Esophagus muscularis mucosa (tissue), 3 donors: ENCODE measurements at regions not wholly inside any gene's neighbourhood (a gene's known extent, or its start where the extent isn't known, plus 50 kb on each side); places are given as distances from the start of the nearest gene placed in this dataset.

Experiments
- EP300 ChIP-seq: sonication (generic); formaldehyde crosslinking; IDR thresholded peaks from one replicate; pipeline ENCODE4 v1.6.1; 2017; ENCODE audit warnings: antibody characterized with exemption
- TF ChIP-seq, protein P1 (sequence below), 3 experiments: fragments of 200-600 bp in 2 of 3; fragments of 450-650 bp in 1 of 3; sonication (generic) in 2 of 3; IDR thresholded peaks; one replicate each; pipeline ENCODE4 v1.5.1; 2017 to 2019; ENCODE audit warnings: antibody characterized with exemption in 3 of 3, mild to moderate bottlenecking in 2 of 3, moderate library complexity in 1 of 3

DNA sequence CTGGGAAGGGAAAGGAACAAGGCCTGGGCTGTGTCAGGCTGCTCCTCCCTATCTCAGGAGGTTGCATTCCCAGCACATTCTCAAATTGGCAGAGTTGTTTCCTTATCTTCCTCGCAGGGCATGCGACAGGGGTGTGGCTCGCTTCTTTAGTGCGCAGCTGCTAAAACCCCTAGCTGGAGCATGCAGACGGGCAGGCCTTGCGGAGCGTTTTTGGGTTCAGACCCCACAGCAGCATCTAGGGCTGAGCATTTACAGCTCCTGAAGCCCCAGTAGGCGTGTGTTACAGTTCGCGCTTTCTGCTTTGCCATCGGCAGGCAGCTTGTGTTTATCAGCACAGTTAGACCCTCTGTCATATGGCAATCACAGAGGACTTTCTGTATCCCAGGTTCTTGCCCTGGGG, 392.4 kb downstream of the TECRL start:
- TF ChIP-seq, protein P1, sequence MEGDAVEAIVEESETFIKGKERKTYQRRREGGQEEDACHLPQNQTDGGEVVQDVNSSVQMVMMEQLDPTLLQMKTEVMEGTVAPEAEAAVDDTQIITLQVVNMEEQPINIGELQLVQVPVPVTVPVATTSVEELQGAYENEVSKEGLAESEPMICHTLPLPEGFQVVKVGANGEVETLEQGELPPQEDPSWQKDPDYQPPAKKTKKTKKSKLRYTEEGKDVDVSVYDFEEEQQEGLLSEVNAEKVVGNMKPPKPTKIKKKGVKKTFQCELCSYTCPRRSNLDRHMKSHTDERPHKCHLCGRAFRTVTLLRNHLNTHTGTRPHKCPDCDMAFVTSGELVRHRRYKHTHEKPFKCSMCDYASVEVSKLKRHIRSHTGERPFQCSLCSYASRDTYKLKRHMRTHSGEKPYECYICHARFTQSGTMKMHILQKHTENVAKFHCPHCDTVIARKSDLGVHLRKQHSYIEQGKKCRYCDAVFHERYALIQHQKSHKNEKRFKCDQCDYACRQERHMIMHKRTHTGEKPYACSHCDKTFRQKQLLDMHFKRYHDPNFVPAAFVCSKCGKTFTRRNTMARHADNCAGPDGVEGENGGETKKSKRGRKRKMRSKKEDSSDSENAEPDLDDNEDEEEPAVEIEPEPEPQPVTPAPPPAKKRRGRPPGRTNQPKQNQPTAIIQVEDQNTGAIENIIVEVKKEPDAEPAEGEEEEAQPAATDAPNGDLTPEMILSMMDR (IDR thresholded peaks at IDR 0.05), result no peak
- no peak for TF ChIP-seq EP300
